ENCODE measurements at regions not wholly inside any gene's neighbourhood (a gene's known extent, or its start where the extent isn't known, plus 50 kb on each side); places are given as distances from the start of the nearest gene placed in this dataset.

- H3K4me3 ChIP-seq = no peak overlapping the region
- TF ChIP-seq CTCF (IDR thresholded peaks at IDR 0.05) = no peak
- no peak for TF ChIP-seq POLR2A (IDR thresholded peaks at IDR 0.05)
- H3K4me1 ChIP-seq = no peaks in the 10 kb centered on the region
- no peak for DNase-seq
- H3K27me3 ChIP-seq = no peaks in the 10 kb centered on the region
- no peaks in the 10 kb centered on the region for H3K9me3 ChIP-seq
- H3K36me3 ChIP-seq = no peaks in the 10 kb centered on the region
- H3K27ac ChIP-seq = no peak overlapping the region
These were observed 387.3 kb downstream of the PCDH17 start for GRCh38 chr13:58018865-58019264.

GRCh38 chr13:58024103-58024502 lies 392.6 kb downstream of the PCDH17 start:
- H3K9me3 ChIP-seq = no peaks in the 10 kb centered on the region
- no peaks in the 10 kb centered on the region for H3K36me3 ChIP-seq
- H3K4me3 ChIP-seq = no peak overlapping the region
- no peaks in the 10 kb centered on the region for H3K27me3 ChIP-seq
- no peak overlapping the region for H3K27ac ChIP-seq
- TF ChIP-seq POLR2A (IDR thresholded peaks at IDR 0.05) (no peak), CTCF (IDR thresholded peaks at IDR 0.05) (no peak)
- no peaks in the 10 kb centered on the region for H3K4me1 ChIP-seq
- no peak for DNase-seq

GRCh38 chr13:58025821-58026220 lies 394.3 kb downstream of the PCDH17 start:
- no peak for DNase-seq
- Histone ChIP-seq H3K9me3 (no peaks in the 10 kb centered on the region), H3K27ac (no peak overlapping the region), H3K36me3 (no peaks in the 10 kb centered on the region), H3K27me3 (no peaks in the 10 kb centered on the region), H3K4me1 (no peaks in the 10 kb centered on the region), H3K4me3 (no peak overlapping the region)
- TF ChIP-seq CTCF (IDR thresholded peaks at IDR 0.05) (no peak), POLR2A (IDR thresholded peaks at IDR 0.05) (no peak)

- TF ChIP-seq CTCF (IDR thresholded peaks at IDR 0.05) (no peak), POLR2A (IDR thresholded peaks at IDR 0.05) (no peak)
- Histone ChIP-seq H3K27ac (no peak overlapping the region), H3K27me3 (no peaks in the 10 kb centered on the region), H3K9me3 (no peaks in the 10 kb centered on the region), H3K4me1 (no peaks in the 10 kb centered on the region), H3K4me3 (no peak overlapping the region), H3K36me3 (no peaks in the 10 kb centered on the region)
- DNase-seq = no peak
These were observed 401.3 kb downstream of the PCDH17 start for GRCh38 chr13:58032676-58033460.

- no peaks in the 10 kb centered on the region for H3K27me3 ChIP-seq
- no peaks in the 10 kb centered on the region for H3K4me1 ChIP-seq
- TF ChIP-seq POLR2A (IDR thresholded peaks at IDR 0.05) (no peak), CTCF (IDR thresholded peaks at IDR 0.05) (no peak)
- H3K36me3 ChIP-seq = no peaks in the 10 kb centered on the region
- no peak for DNase-seq
- no peak overlapping the region for H3K4me3 ChIP-seq
- H3K27ac ChIP-seq = no peak overlapping the region
- H3K9me3 ChIP-seq = no peaks in the 10 kb centered on the region
These were observed 412.4 kb downstream of the PCDH17 start for GRCh38 chr13:58043971-58044370.

All from Peyer's patch (tissue), 4 donors.